Muscle of back (tissue), 3 donors: ENCODE measurements at regions not wholly inside any gene's neighbourhood (a gene's known extent, or its start where the extent isn't known, plus 50 kb on each side); places are given as distances from the start of the nearest gene placed in this dataset.
"Not testable (repeated sequence)": the region's sequence is repeated elsewhere in the genome, so short reads cannot be mapped to it uniquely, and the experiment has no call there.

Source experiments
- DNase-seq, 3 donors: peaks; one replicate each; pipeline versions ENCODE4 v3.0.0 to v3.0.0-alpha.2; 2013

DNA sequence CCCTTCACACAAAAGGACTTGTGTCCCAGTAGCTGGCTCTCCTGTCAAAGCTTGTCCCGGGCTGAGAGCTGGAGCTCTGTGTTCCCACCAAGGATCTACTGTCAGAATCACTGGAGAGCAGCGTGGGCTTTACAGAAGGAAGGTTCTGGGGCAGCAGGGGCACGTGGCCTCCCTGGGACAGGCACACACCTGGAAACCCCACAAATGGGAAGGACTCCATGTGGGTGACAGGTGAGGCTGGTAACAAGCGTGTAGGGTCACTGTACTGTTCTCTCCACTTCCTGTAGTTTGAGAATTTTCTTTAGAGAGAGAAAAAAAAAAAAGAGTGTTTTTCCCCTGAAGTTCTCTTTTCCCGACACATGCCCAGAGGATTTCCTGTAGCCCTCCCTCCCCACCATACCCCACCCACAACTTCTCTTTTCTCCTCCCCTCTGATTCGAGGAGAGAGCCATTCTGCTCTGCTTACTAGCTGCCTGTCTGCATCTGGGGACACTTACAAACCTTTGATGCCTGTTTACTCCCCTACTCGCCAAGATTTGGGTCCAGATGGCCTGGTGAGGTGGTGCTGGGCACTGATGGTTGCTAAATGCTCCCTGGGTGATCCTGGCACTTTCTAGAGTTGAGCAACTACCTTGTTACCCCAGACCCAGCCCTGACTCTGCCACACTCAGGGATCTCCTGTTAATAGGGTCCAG lies 84.1 kb upstream of the SIRPA start:
- peak in 2 of 3 donors; percentile 31 to 38 for DNase-seq

DNA sequence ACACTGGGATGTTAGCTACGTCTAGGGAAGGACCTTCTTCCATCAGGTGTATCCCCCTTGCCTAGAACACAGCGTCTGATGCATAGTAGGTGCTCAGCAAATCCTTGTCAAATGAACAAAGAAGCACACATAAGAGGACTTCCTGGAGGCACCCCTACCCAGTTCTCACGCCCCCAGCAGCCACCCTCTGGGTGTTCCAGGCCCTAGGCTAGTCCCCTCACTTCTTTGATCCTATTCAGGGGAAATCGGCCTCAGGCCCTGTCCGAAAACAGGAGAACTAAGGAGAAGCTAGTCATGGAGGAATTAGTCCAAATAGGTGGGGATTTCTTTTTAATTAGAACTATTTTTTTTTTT lies 84.7 kb upstream of the SIRPA start:
- no peak for DNase-seq

DNA sequence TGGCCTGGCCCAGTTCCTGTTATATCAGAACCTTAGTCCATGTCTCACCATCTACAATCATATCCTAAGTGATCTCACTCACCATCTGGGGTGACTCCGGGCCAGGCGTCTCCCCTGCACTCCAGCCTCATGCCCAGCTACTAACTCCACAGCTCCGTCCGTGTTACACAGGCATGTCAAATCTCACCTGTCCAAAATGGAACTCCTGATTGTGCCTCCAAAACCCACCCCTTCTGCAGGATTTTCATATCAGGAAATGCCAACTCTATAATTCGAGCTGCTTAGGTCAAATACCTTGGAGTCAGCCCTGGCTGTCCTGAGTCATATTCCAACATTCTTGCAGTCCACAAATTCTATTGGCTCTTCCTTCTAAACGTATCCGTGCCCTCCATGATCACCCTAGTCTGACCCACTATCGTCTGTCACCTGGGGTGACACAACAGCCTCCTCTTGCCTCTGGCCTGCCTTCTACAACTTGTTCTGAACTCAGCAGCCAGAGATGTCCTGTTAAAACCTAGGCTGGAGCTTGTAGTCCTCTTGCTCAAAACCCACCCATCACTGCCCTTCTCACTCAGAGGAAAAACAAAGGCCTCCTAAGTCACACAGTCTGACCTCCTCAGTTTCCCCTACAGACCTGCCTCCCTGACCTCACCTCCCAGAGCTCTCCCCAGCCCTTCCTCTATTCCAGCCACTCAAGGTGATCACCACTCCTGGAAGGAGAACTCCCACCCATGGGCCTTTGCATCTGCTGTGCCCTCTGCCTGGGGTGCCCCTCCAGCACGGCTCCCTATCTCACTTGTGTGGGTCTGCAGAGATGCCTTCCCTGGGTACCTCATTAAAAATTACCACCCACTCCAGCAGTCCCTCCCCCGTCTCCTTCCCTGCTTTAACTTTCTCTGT lies 85.3 kb upstream of the SIRPA start:
- peak in 1 of 3 donors; percentile 58 for DNase-seq

DNA sequence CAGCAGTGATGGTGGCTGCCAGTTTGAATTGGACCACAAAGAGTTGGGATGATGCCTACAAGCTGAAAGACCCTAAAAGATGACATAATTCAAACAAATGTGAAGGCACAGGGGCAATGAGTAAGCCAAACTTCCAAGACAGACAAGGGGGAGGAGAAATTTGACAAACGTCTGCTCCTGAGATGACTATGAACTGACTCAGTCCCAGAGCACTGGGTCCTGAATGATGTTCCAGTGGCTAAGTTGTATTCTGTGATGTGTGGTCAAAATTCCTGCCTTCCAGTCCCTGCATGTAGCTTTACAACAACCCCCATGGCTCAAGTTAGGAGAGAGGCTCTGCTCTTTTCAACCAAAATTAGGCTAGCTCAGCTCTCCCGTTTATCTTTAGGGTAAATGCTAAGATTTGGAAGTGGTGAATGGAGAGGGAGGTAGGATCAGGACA lies 86.1 kb upstream of the SIRPA start:
- DNase-seq = peak in 1 of 3 donors; percentile 92

DNA sequence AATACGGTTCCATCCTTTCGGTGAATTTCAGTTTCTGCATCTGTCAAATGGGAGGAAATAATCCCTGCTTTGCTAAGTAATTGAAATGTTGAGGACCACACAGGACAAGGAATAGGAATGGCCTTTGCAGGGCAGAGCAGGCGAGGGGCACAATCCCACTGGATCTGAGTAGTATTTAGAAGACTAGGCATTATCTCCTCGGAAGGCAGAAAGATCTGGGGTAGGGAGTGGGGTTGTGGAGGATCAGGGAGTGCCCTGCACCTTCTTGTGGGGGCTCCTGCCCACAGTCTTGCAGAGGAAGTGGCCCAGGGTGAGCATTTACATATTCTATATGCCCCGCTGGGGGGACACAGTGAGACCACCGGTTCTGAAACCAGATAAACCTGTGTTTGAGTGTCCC lies 87.1 kb upstream of the SIRPA start:
- DNase-seq = no peak

DNA sequence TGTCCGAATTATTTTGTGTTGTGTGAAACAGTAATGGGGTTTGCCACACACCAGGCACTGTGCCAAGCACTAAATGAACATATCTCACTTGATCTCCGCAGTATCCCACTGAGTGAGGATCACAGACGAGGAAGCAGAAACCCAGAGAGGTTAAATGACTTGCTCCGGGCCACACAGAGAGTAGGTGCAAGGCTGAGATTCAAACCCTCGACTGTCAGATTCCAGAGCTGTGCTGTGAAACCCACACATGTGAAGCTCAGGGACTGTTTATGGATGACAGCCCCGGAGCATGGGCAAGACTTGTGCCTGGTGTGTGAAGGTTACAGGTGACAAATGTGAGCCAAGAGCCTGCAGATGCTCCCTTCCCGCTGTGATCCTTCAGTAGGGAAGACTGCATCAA lies 87.8 kb upstream of the SIRPA start:
- no peak for DNase-seq

DNA sequence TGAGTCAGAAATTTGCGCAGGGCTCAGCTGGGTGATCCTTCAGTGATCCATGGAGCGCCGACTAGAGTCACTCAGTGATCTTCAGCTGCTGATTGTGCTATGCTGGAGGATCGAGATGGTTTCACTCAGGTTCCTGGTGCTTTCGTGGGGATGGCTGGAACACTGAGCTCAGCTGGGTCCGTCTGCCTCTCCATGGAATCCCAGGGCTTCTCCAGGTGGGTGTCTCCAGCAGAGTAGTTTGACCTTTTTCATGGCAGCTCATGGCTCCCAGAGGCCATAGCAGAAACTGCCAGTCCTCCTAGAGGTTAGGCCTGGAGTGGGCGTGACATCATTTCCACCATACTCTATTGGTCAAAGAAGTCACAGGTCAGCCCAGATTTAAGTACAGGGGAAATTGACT lies 88.8 kb upstream of the SIRPA start:
- DNase-seq = no peak

DNA sequence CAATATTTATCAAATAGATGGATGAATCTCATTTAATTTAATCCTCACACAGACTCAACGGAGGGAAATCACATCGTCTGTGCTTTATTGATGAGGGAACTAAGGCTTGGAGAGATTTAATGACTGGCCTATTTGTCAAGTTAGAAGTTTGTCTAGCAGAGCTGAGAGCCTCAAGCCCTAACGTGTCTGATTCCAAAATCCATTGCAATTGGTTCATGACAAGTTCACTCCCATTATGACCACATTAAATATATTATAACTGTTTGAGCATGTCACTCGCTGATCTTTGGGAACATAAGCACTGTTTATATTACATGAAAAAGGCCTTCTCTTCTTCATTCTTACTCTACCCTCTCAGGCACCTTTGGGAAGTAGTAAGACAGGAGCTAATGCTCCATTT lies 89.4 kb upstream of the SIRPA start:
- DNase-seq = no peak

DNA sequence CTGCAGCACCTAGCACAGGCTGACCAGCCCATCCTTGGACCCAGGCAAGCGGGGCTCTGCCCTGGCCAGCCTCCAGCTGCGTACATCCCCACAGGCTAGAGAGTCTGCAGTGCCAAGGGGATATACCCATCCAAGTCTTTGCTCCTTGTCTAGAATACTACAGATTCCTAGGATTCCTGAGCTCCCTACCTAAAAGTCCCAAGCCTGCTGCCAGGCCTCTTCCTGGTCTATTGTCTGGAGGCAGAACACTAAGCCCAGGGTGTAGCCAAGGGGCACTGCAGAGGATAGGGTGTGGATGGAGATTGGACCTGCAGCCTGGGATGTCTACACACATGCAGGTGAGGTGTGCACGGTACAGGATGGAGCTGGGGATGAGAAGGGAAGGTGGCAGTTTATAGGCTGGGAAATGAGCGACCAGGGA lies 90.0 kb upstream of the SIRPA start:
- DNase-seq = no peak

DNA sequence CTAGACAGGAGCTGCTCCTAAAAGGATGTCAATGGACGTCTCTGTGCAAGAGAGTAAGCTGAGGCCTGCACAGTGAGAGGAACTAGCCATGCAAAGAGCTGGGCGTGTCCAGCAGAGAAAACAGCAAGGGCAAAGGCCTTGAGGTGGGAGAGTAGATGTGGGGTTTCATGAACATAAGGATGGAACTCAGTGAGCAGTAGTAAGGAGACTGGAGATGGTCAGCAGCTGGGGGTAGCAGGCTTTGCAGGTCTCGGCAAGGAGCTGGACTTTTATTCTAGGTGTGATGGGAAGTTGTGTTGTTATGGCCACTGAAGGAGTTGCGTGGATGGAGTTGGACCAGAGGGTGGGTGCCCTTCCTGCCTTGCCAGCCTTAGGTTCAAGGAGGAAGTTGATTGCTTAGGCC lies 90.7 kb upstream of the SIRPA start:
- DNase-seq = no peak

DNA sequence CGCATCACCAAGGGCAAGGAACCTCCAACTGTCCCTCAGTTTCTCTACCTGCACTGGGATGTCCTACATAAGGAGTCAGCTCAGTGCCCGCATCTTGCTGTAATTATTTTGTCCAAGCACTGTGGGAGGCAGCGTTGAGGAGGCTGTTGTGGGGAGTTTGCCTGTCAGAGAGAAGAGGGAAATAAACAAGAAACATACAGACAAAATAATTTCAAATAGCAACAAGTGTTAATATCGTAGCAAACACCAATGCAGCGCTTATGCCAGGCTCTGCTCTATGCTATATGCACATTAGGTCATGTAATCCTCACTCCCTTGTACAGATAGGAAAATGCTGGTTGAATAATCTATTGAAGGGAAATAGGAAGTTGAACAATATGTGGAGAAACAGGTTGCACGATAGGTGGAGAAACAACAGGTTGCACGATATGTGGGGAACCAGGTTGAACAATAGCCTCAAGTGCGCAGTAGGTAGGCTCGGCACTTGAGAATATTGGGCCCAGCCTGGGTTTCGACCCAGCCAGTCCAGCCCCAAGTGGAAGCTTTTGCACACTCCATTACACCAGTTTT lies 91.2 kb upstream of the SIRPA start:
- DNase-seq = no peak

DNA sequence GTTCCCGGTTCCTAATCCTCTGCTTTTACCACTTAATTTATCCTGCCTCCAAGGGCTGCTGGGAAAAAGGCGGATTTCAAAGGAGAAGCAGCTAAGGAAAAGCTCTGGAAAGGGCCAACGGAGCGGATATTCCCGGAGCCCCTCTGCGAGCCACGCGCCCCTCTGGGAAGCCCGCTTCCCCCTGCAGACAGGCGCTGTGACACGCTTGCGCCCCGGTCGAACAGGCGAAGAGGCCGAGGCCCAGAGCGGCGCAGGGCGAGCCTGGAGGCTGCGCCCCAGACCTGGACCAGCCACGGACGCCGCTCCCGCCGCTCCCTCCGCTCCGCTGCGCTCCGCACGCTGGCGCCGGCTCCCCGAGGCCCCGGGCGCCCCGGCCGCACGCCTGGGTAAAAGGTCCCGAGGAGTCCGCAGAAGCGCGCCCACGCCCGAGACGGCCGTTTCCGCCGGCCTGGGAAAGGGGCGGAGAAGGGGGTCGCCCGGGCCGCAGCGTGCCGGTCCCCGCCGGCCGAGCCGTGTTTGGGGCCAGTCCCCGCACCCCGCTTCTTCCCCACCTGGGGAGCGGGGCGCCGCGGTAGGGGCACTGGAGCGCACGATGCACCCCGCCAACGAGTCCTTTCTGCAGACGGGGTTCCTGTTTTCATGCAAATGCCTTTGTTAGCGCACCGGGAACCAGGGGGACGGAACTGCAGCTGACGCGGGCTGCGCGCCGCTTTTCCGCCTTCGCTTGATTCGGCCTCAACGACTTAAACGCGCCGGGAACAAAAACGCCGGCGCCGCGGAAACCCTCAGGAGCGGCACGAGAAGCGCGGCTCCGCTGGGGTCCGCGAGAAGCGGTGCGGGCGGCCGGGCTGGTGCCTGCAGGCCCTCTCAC lies 91.9 kb upstream of the SIRPA start:
- DNase-seq = peak in 2 of 3 donors; percentile 65 to 87

DNA sequence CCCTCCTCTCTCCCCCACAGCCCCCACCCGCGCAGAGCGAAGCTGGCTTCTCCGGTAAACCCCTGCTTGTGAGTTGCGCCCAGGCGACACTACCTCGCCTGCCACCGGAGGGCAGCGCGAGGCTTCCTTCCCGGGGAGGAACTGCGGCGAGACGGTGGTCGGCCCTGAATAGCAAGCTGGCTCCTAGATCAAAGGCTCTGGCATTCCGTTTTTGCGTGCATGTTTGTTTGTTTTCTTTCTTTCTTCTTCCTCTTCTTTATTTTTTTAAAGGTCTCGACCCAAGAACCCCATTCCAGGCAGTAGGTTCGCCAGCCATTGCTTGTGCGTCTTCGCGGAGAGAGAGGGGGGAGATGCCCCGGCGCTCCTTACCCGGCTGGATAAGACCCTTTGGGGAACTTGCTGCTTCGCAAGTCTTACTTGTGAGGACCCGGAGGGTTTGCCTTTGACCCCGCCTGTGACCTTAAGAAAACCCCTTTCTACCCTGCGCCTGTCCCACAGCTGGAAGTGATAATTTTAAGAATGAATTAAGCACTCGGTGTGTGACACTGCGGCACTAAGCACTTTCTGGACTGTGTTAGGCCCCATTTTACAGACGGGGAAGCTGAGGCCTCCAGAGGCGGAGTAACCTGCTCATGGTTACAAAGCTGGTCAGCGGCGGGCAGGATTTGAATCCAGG lies 92.7 kb upstream of the SIRPA start:
- DNase-seq = peak; percentile 47 to 78 (median 56)

DNA sequence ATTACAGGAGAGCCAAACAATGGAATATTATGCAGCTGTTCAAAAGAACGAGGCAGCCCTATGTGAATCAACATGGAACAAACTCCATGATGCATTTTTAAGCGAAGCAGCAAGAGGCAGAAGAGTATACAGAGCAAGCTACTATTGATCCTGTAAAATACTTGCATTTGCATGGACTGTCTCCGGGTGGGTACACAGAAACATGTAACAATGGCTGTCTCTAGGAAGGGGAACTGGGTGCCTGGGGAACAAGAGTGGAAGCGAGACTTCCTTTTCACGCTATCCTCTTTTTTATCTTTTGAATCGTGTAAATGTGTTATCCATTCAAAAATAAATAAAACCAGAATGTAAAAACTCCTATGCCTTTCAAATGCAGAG lies 93.3 kb upstream of the SIRPA start:
- no peak for DNase-seq

DNA sequence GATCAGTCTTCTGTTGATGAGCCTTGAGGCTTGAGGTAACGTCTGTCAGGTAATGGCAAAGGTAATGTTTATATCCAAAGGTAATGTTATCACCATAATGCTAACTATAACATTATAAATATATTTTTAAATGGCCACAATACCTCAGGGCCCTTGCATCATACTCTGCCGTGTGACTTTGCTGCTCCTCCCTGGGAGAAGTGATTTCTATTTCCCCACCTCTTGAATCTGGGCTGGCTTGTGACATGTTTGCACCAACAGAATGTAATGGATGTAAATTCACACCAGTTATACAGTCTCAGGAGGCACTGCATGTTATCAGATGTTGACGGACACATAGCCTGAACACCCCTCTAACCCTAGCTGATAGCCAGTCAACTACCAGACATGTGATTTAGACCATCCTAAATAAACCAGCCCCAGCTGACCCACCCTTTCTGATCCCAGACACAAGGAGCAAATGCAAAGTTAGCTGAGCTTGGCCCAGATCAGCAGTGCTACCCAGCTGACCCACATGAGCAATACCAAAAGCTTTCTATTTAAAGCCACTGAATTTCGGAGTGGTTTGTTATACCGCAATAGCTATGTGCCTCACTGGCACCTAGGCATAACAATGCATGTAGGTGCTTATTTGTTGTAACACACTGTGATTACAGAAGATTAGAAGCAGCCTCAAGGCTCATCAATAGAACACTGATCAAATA lies 93.8 kb upstream of the SIRPA start:
- DNase-seq = no peak

DNA sequence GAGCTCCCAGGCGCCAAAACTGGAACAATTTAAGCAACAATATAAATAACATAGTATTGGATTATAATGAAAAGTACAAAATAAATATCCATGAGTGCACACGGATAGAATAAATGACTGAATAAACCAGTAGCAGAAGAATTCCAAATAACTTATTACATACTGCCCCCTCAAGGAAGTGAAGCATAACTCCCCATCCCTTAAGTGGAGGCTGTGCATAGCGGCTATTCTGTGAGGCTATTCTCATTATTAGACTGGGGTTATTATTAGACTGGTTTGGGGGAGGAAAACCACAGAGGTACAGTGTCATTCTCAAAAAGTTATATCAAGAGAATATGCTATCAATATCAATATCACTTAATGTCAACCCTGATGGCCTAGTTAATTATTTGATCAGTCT lies 94.4 kb upstream of the SIRPA start:
- DNase-seq = no peak

DNA sequence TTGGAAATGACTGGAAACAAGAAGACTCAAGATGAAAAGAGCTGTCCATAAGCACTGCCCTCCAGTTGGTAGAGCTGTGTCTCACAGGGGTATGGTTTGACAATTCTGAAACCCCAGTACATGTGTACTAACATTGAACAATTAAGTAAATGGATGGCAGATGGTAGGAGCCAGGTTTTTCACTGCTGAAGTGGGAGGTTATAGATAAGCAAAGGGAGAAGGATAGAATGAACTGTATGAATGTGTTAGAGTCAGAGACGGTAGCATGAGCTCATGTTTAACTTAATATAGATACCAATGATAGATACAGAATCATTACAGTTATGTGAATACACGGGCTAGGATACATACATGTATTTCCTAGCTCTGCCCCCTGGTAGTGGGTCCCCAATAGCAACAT lies 95.0 kb upstream of the SIRPA start:
- no peak for DNase-seq

DNA sequence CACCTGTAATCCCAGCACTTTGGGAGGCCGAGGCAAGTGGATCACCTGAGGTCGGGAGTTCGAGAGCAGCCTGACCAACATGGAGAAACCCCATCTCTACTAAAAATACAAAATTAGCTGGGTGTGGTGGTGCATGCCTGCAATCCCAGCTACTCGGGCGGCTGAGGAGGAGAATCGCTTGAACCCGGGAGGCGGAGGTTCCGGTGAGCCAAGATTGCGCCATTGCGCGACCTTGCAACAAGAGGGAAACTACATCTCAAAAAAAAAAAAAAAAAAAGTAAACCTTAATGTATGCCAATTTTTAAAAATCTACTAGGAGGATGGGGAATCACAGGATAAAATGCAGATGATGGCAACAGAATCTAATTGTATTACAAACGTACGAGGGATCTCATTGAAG lies 95.5 kb upstream of the SIRPA start:
- DNase-seq = not testable (repeated sequence)

DNA sequence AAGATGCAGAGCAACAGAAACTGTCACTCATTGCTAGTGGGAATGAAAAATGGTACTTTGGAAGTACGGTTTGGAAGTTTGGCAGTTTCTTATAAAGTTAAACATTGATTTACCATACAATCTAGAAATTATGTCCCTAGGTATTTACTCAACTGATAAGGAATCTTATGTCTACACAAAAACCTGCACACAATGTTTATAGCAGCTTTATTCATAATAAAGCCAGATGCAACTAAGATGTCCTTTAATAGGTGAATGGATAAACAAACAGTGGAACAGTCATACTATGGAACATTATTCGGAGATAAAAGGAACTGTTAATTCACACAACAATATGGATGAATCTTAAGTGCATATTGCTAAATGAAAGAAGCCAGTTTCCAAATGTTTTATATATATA lies 96.2 kb upstream of the SIRPA start:
- DNase-seq = no peak

DNA sequence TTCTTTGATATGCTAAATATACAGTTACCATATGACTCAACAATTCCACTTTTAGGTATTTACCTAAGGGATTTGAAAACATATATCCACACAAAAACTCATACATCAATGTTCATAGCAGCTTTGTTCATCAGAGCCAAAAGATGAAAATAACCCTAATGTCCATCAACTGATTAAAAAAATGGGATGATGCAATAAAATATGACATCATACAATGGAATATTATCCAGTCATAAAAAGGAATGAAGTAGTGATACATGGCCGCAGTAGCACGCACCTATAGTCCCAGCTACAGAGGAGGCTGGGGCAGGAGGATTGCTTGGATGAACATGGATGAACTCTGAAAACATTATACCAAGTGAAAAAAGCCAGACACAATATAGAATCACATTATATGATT lies 101.4 kb upstream of the SIRPA start:
- DNase-seq = no peak

DNA sequence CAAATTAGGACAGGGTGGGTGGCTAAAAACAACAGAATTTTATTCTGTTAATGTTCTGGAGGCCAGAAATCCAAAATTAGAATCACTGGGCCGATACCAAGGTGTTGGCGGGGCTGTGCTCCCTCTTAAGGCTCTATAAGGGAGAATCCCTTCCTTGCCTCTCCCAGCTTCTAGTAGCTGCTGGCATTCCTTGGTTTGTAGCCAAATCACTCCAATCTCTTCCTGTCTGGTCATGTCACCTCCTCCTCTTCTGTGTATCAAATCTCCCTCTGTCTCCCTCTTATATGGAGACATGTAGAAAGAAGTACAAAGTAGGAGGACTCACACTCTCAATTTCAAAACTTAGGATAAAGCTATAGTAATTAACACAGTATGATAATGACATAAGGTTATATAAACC lies 102.9 kb upstream of the SIRPA start:
- DNase-seq = no peak
